ENCODE measurements at regions not wholly inside any gene's neighbourhood (a gene's known extent, or its start where the extent isn't known, plus 50 kb on each side); places are given as distances from the start of the nearest gene placed in this dataset.
A peak's percentile ranks its signal among the peaks of the same experiment; 100 is the strongest.

DNA sequence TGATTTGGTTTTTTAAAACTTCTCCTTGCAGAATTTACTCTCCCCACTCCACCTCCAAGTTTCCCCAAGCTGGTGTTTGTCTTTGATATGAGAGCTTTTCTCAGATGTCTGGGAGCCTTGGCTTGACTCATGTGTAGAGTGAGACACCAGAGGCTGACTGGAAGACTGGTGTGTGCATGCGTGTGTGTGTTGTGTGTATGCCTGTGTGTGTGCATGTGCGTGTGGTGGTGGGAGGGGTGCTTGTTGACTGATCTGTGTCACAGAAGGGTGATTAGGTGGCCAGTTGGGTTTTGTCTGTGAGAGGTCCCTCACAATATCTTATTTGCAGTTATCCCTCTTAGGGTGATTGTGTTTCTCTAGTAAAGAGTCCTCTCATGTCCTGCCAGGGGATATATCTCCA lies 50.5 kb upstream of the HPCAL1 start (continued):
- TF ChIP-seq ZNF347 (CRISPR knock-in tag; IDR thresholded peaks at IDR 0.05; ENCODE audit: low read depth) = no peak
- TF ChIP-seq ZNF282 (CRISPR knock-in tag; IDR thresholded peaks at IDR 0.05) = no peak
- no peak for TF ChIP-seq HMGN3 (IDR thresholded peaks at IDR 0.05; ENCODE audit: borderline replicate concordance, extremely low read depth, insufficient read length, low read depth, low read length)
- TF ChIP-seq ZNF324 (CRISPR knock-in tag; IDR thresholded peaks at IDR 0.05) = no peak
- TF ChIP-seq NFE2L1 (tag; IDR thresholded peaks at IDR 0.05; ENCODE audit: borderline replicate concordance, low read depth) = no peak

DNA sequence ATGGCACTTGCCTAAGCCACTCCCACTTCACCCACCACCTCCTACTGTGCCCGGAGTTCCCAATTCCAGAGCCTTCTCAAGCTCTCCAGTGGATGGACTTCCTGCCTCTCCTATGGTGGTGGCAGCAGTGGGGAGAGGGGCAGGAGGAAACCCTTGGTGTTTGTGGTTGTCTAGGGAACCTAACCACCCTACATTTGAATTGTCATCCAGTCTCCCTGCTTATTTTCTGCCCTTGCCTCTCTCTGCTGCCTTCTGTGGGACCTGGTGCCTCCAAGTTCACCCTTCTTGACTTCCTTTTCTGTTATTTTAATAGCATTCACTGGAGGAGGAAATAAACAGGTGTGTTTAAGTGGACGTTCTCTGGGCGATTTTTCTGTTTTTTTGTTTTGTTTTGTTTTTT lies 50.0 kb upstream of the HPCAL1 start:
- intact Hi-C loops (cut with micrococcal nuclease) = no loop called here
- TF ChIP-seq ZNF584 (CRISPR knock-in tag; IDR thresholded peaks at IDR 0.05; ENCODE audit: low read depth) (no peak), EHMT2 (IDR thresholded peaks at IDR 0.05) (no peak), ADNP (tag; IDR thresholded peaks at IDR 0.05) (no peak), ZNF41 (CRISPR knock-in tag; conservative IDR thresholded peaks at IDR 0.05) (no peak), ZNF354B (CRISPR knock-in tag; IDR thresholded peaks at IDR 0.05) (no peak), CHD1 (IDR thresholded peaks at IDR 0.05; ENCODE audit: low read length) (no peak), STAT5B (CRISPR knock-in tag; IDR thresholded peaks at IDR 0.05) (no peak), LEF1 (IDR thresholded peaks at IDR 0.05) (no peak), YY1 (IDR thresholded peaks at IDR 0.05; ENCODE audit: borderline replicate concordance in 1 of 3, control insufficient read depth in 1 of 3, extremely low read depth in 1 of 3, insufficient read depth in 3 of 3, insufficient read length in 1 of 3, insufficient replicate concordance in 2 of 3, low read depth in 1 of 3, low read length in 2 of 3) (no peak)
- TF ChIP-seq, protein P1, sequence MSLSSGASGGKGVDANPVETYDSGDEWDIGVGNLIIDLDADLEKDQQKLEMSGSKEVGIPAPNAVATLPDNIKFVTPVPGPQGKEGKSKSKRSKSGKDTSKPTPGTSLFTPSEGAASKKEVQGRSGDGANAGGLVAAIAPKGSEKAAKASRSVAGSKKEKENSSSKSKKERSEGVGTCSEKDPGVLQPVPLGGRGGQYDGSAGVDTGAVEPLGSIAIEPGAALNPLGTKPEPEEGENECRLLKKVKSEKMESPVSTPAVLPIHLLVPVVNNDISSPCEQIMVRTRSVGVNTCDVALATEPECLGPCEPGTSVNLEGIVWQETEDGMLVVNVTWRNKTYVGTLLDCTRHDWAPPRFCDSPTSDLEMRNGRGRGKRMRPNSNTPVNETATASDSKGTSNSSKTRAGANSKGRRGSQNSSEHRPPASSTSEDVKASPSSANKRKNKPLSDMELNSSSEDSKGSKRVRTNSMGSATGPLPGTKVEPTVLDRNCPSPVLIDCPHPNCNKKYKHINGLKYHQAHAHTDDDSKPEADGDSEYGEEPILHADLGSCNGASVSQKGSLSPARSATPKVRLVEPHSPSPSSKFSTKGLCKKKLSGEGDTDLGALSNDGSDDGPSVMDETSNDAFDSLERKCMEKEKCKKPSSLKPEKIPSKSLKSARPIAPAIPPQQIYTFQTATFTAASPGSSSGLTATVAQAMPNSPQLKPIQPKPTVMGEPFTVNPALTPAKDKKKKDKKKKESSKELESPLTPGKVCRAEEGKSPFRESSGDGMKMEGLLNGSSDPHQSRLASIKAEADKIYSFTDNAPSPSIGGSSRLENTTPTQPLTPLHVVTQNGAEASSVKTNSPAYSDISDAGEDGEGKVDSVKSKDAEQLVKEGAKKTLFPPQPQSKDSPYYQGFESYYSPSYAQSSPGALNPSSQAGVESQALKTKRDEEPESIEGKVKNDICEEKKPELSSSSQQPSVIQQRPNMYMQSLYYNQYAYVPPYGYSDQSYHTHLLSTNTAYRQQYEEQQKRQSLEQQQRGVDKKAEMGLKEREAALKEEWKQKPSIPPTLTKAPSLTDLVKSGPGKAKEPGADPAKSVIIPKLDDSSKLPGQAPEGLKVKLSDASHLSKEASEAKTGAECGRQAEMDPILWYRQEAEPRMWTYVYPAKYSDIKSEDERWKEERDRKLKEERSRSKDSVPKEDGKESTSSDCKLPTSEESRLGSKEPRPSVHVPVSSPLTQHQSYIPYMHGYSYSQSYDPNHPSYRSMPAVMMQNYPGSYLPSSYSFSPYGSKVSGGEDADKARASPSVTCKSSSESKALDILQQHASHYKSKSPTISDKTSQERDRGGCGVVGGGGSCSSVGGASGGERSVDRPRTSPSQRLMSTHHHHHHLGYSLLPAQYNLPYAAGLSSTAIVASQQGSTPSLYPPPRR (CRISPR knock-in tag; IDR thresholded peaks at IDR 0.05; ENCODE audit: borderline replicate concordance) = no peak
- TF ChIP-seq, protein P2, sequence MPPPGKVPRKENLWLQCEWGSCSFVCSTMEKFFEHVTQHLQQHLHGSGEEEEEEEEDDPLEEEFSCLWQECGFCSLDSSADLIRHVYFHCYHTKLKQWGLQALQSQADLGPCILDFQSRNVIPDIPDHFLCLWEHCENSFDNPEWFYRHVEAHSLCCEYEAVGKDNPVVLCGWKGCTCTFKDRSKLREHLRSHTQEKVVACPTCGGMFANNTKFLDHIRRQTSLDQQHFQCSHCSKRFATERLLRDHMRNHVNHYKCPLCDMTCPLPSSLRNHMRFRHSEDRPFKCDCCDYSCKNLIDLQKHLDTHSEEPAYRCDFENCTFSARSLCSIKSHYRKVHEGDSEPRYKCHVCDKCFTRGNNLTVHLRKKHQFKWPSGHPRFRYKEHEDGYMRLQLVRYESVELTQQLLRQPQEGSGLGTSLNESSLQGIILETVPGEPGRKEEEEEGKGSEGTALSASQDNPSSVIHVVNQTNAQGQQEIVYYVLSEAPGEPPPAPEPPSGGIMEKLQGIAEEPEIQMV (tag; conservative IDR thresholded peaks at IDR 0.05; ENCODE audit: low read depth) = no peak

More for the DNA sequence above, 50.0 kb upstream of the HPCAL1 start:
- no peaks in the 10 kb centered on the region for H3K27me3 ChIP-seq (ENCODE audit: control insufficient read depth in 2 of 2, insufficient read depth in 2 of 2, low read length in 2 of 2)
- DNase-seq (ENCODE audit: extremely low read depth in 1 of 4, low spot score in 3 of 4) = no peak
- H4K20me1 ChIP-seq (replicated peaks; ENCODE audit: control insufficient read depth, insufficient read depth, low read length) = no peaks in the 10 kb centered on the region
- peaks cover 5% of the 10 kb centered on the region for H3K9me3 ChIP-seq (replicated peaks; ENCODE audit: control insufficient read depth, insufficient read depth, low read depth, low read length)
- no TSS peak for BruUV-seq (replicated peaks)
- no peak overlapping the region for H3K9ac ChIP-seq (ENCODE audit: insufficient read depth in 1 of 2, low read depth in 2 of 2, low read length in 2 of 2)
- no peak overlapping the region for H3K4me2 ChIP-seq (ENCODE audit: insufficient read depth, low read length)
- no peak for FAIRE-seq
- H3K4me3 ChIP-seq = no peak overlapping the region
- no peak overlapping the region for H3K27ac ChIP-seq (ENCODE audit: extremely low read depth, low read depth, low read length)
- no peak for ATAC-seq
- peaks cover 22 to 45% of the 10 kb centered on the region in 2 experiments for H3K4me1 ChIP-seq (replicated peaks in 1 of 2; ENCODE audit: control insufficient read depth in 2 of 2, insufficient read depth in 2 of 2, low read length in 2 of 2)
- in situ Hi-C loops (cut with MboI) = loop anchor here (25.0 kb wide), 1 partner anchor 160 kb away; no protein-coding TSS in a partner anchor
- 74% methylated on average over 3 of the region's 3 CpGs for WGBS (ENCODE audit: insufficient coverage, low coverage, missing lambda C conversion rate)
- ChIA-PET POLR2A (interaction anchor here (1.6 kb wide), 1 partner anchor 14 kb away, joined by 4 read pairs; no protein-coding TSS in a partner anchor), CTCF (ENCODE audit: low intra/inter-chr PET ratio) (no interaction called here)
- 0 out of 2 replicates have a peak overlapping the region, but pooled peaks have one; percentile 14 for H2AFZ ChIP-seq (ENCODE audit: low read depth, low read length)
- no peaks in the 10 kb centered on the region for H3K79me2 ChIP-seq (ENCODE audit: control insufficient read depth, insufficient read depth, low read length)
- H3K36me3 ChIP-seq (ENCODE audit: control insufficient read depth, insufficient read depth, low read length) = no peaks in the 10 kb centered on the region
- peaks cover 3% of the 10 kb centered on the region for H3K9me1 ChIP-seq (ENCODE audit: control insufficient read depth, insufficient read depth, low read length)

Measured in K562 (cell line).